T-cell (primary cell): ENCODE measurements at regions not wholly inside any gene's neighbourhood (a gene's known extent, or its start where the extent isn't known, plus 50 kb on each side); places are given as distances from the start of the nearest gene placed in this dataset.

ENCODE experiments used
- ATAC-seq, 4 experiments: fragments of 200-7000 bp in 3 of 4; fragments of 150-1000 bp in 1 of 4; cut with Tn5 transposase; replicated peaks in 1 of 4; 1 replicate in 3 of 4; 2 replicates in 1 of 4; pipeline ENCODE4 v1.10.0; 2021; ENCODE audit warnings: moderate library complexity in 3 of 4, mild to moderate bottlenecking in 2 of 4, moderate number of reproducible peaks in 1 of 4
- CTCF ChIA-PET, 2 donors: fragments of 300-600 bp; sonication (Branson Sonifier 250); formaldehyde crosslinking; loops; one replicate each; lab custom pipeline; 2022; ENCODE audit warnings: antibody characterized with exemption in 2 of 2; lab: Charles Lee
- POLR2A ChIA-PET, 2 donors: fragments of 300-600 bp; sonication (Branson Sonifier 250); formaldehyde crosslinking; loops; one replicate each; lab custom pipeline; 2022; ENCODE audit warnings: antibody characterized with exemption in 2 of 2; lab: Charles Lee
- DNase-seq, 35 experiments: peaks; one replicate each; pipeline versions ENCODE4 v3.0.0 to v3.0.0-alpha.2; 2013 to 2023
- H3K27ac ChIP-seq: one replicate; pipeline ENCODE4 v1.5.1; 2013; ENCODE audit warnings: low read length
- H3K27me3 ChIP-seq, 2 experiments: replicated peaks in 1 of 2; 1 replicate in 1 of 2; 2 replicates in 1 of 2; pipeline versions ENCODE4 v1.6.1 to v1.7.0; 2013; ENCODE audit warnings: low read length in 1 of 2, mixed read lengths in 1 of 2; ENCODE audit not compliant: control insufficient read depth in 2 of 2, insufficient read depth in 2 of 2; ENCODE audit errors: extremely low read depth in 1 of 2
- H3K36me3 ChIP-seq, 2 donors: 1 replicate in 1 of 2; 2 replicates in 1 of 2; pipeline versions ENCODE4 v1.6.1 to v1.7.0; 2013; ENCODE audit warnings: low read length in 1 of 2; ENCODE audit not compliant: control insufficient read depth in 2 of 2, insufficient read depth in 1 of 2; ENCODE audit errors: extremely low read depth in 1 of 2
- H3K4me1 ChIP-seq, 2 experiments: 1 replicate in 1 of 2; 2 replicates in 1 of 2; pipeline versions ENCODE4 v1.6.1 to v1.7.0; 2013; ENCODE audit warnings: low read length in 2 of 2, mixed read lengths in 1 of 2; ENCODE audit not compliant: insufficient read depth in 2 of 2, control insufficient read depth in 1 of 2; ENCODE audit errors: extremely low read depth in 1 of 2
- H3K4me3 ChIP-seq, 2 donors: 1 replicate in 1 of 2; 2 replicates in 1 of 2; pipeline versions ENCODE4 v1.5.1 to v1.7.0; 2013; ENCODE audit warnings: mild to moderate bottlenecking in 2 of 2, low read length in 1 of 2, moderate library complexity in 1 of 2; ENCODE audit not compliant: control insufficient read depth in 1 of 2; ENCODE audit errors: extremely low read depth in 1 of 2
- H3K9me3 ChIP-seq: 2 replicates; pipeline ENCODE4 v1.7.0; 2013
- H3K27ac Mint-ChIP-seq, 2 donors: one replicate each; pipeline ENCODE4 v1.8.0; 2020 to 2021; ENCODE audit warnings: mild to moderate bottlenecking in 2 of 2, mixed read lengths in 2 of 2
- H3K27me3 Mint-ChIP-seq, 2 donors: one replicate each; pipeline ENCODE4 v1.8.0; 2021 to 2022; ENCODE audit warnings: mixed read lengths in 2 of 2
- H3K36me3 Mint-ChIP-seq: one replicate; pipeline ENCODE4 v1.8.0; 2021; ENCODE audit warnings: mixed read lengths
- H3K4me1 Mint-ChIP-seq, 3 donors: one replicate each; pipeline ENCODE4 v1.8.0; 2020 to 2022; ENCODE audit warnings: mixed read lengths in 3 of 3, mild to moderate bottlenecking in 1 of 3
- H3K4me3 Mint-ChIP-seq, 3 donors: one replicate each; pipeline ENCODE4 v1.8.0; 2020 to 2022; ENCODE audit warnings: mild to moderate bottlenecking in 3 of 3, mixed read lengths in 3 of 3, moderate library complexity in 3 of 3
- H3K9me3 Mint-ChIP-seq, 3 donors: one replicate each; pipeline ENCODE4 v1.8.0; 2020 to 2022; ENCODE audit warnings: mixed read lengths in 3 of 3
- WGBS: methylation state at CpG from one replicate; pipeline ENCODE4 v1.1.5; 2013; ENCODE audit warnings: missing lambda C conversion rate; ENCODE audit not compliant: insufficient coverage; 5-methylcytosine and 5-hydroxymethylcytosine counted together

DNA sequence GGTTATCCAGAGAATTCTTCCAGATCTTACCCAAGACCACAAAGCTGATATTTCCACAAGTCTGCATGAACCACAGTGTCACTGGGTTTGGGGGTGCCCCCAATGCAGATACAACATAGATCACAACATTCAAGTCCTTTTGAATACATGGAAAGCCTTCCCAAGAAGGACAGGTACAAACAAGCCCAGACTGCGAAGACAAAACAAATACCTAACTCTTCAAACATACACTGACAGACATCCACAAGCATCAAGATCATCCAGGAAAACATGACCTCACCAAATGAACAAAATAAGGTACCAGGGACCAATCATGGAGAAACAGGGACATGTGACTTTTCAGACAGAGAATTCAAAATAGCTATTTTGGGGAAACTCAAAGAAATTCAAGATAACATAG is 93.1 kb downstream of the MDH1 start:
- POLR2A ChIA-PET: no interaction called here
- H3K27ac ChIP-seq: no peak overlapping the region
- H3K9me3 Mint-ChIP-seq: no peaks in the 10 kb centered on the region
- peaks cover 0 to 9% of the 10 kb centered on the region in 2 donors for H3K27me3 Mint-ChIP-seq
- H3K4me3 ChIP-seq: no peak overlapping the region
- no peak overlapping the region for H3K27ac Mint-ChIP-seq
- no peaks in the 10 kb centered on the region for H3K9me3 ChIP-seq
- no peak overlapping the region for H3K4me3 Mint-ChIP-seq
- WGBS: no CpG with 5 or more reads among the region's 1 CpG
- no peaks in the 10 kb centered on the region for H3K36me3 ChIP-seq
- no peaks in the 10 kb centered on the region for H3K36me3 Mint-ChIP-seq
- peaks cover 0 to 3% of the 10 kb centered on the region in 2 experiments for H3K27me3 ChIP-seq
- CTCF ChIA-PET: no interaction called here
- DNase-seq (no peak), ATAC-seq (no peak)
- H3K4me1 ChIP-seq: no peaks in the 10 kb centered on the region
- peaks cover 7 to 12% (median 9%) of the 10 kb centered on the region in 3 donors for H3K4me1 Mint-ChIP-seq

DNA sequence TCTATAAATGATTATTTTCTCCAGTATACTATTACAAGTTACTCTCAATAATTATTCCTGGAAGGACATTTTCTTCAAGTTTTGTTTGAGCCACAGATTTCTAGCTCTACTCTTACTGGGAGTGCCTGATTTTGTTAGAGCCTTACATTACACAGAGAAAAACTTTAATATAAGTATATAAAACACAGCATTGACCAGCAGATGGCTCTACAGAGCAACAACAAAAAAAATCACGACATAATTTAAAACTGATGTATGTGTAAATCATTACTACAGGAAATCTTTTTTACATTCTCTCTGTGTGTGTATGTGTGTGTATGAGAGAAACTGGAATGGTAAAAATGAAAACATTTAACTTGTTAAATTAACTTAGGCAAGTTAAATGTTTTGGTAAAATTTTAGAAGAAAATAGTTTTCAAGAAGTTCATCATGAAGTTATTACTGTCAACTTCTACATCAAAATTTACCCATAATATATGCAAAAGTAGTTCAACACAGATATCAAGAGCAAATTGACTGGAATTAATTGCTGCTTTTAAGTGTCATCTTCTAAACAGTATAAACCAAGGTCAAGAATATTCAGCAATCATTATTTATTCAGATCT is 103.3 kb downstream of the MDH1 start:
- peak in 3 of 4 experiments; percentile 49 to 63 (median 58) for ATAC-seq
- no peaks in the 10 kb centered on the region for H3K36me3 Mint-ChIP-seq
- no CpG with 5 or more reads among the region's 1 CpG for WGBS
- DNase-seq: peak in 10 of 35 experiments; percentile 4 to 68 (median 14)
- no peak overlapping the region for H3K27ac Mint-ChIP-seq
- H3K4me1 Mint-ChIP-seq: peaks cover 0 to 2% (median 0%) of the 10 kb centered on the region in 3 donors
- no peak overlapping the region for H3K27ac ChIP-seq
- no peaks in the 10 kb centered on the region for H3K9me3 ChIP-seq
- no peaks in the 10 kb centered on the region for H3K27me3 Mint-ChIP-seq
- POLR2A ChIA-PET: no interaction called here
- H3K36me3 ChIP-seq: no peaks in the 10 kb centered on the region
- H3K4me3 Mint-ChIP-seq: no peak overlapping the region
- no peaks in the 10 kb centered on the region for H3K9me3 Mint-ChIP-seq
- CTCF ChIA-PET: interaction anchor here (0.6 to 5.8 kb wide), 7 partner anchors 164 to 198 kb away, joined by 3 to 67 read pairs (median 3); no protein-coding TSS in a partner anchor
- H3K27me3 ChIP-seq: no peaks in the 10 kb centered on the region
- H3K4me3 ChIP-seq: no peak overlapping the region
- peaks cover 0 to 2% of the 10 kb centered on the region in 2 experiments for H3K4me1 ChIP-seq

DNA sequence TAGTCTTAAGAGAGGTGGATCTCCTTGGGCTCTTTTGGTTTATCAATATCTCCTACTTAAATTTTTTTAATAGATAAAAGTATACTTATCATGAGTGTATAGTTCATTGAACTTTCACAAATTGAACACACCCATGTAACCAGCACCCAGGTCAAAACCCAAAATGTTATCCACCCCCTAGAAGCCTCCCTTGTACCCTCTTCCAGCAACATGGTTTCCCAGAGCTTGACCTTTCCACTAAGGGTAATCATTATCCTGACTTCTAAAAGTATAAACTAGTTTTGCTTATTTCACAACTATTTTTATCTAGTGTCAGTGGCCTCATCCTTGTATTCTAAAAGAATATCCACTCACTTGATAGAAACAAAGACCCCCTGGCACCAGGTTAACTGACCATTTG is 106.8 kb downstream of the MDH1 start:
- Mint-ChIP-seq H3K36me3 (no peaks in the 10 kb centered on the region), H3K4me1 (peaks cover 0 to 5% (median 0%) of the 10 kb centered on the region in 3 donors), H3K4me3 (no peak overlapping the region), H3K27me3 (no peaks in the 10 kb centered on the region), H3K27ac (no peak overlapping the region), H3K9me3 (no peaks in the 10 kb centered on the region)
- ATAC-seq (no peak), DNase-seq (no peak)
- POLR2A ChIA-PET: no interaction called here
- Histone ChIP-seq H3K4me3 (no peak overlapping the region), H3K9me3 (no peaks in the 10 kb centered on the region), H3K36me3 (no peaks in the 10 kb centered on the region), H3K27ac (no peak overlapping the region), H3K27me3 (no peaks in the 10 kb centered on the region), H3K4me1 (peaks cover 0 to 2% of the 10 kb centered on the region in 2 experiments)
- CTCF ChIA-PET: interaction anchor here in 1 of 2 donors (1.0 kb wide), 1 partner anchor 165 kb away, joined by 4 read pairs; no protein-coding TSS in a partner anchor

DNA sequence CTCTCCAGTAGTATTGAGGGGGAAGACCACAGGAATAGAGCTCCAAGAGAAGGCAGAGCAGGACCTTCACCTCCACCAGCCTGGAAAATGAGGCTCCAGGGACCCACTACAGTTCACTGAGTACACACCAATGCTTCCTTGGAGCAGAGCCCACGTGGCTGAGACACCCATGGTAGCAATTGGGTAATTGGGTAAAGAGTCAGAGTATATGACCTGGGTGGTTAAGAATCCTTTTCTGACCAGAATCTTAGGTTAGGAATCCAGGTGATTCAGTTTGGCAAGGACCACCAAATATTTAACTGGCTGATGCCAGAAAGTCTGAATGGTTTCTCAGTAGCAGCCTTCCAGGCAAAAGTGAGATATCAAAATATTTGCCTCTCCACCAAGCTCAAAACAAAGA is 107.7 kb downstream of the MDH1 start:
- 60% methylated on average over 1 of the region's 1 CpG for WGBS
- Histone ChIP-seq H3K4me3 (no peak overlapping the region), H3K4me1 (peaks cover 0 to 2% of the 10 kb centered on the region in 2 experiments), H3K9me3 (no peaks in the 10 kb centered on the region), H3K27ac (no peak overlapping the region), H3K36me3 (no peaks in the 10 kb centered on the region), H3K27me3 (no peaks in the 10 kb centered on the region)
- Mint-ChIP-seq H3K9me3 (no peaks in the 10 kb centered on the region), H3K27me3 (no peaks in the 10 kb centered on the region), H3K27ac (no peak overlapping the region), H3K4me3 (no peak overlapping the region), H3K36me3 (no peaks in the 10 kb centered on the region), H3K4me1 (peaks cover 0 to 5% (median 0%) of the 10 kb centered on the region in 3 donors)
- ATAC-seq (no peak), DNase-seq (no peak)
- ChIA-PET POLR2A (no interaction called here), CTCF (interaction anchor here in 1 of 2 donors (1.0 to 1.2 kb wide), 2 partner anchors 160 to 165 kb away, joined by 3 to 4 read pairs; no protein-coding TSS in a partner anchor)

DNA sequence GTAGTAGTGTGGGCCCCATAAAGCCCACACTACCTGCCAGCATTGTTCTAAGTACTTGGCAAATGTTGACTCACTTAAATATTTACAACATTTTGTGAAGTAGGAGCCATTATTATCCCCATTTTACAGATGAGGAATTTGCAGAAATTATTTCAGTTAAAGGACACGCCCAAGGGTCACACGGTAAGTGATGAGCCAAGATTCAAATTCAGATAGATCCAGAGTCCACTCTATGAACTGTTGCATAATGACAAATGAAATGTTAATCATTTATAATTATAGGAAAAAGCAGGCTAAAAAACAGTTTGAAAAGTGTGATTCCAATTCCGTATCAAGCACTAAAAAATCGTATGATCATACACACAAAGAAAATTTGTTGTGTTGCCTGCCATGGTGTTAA is 108.4 kb downstream of the MDH1 start:
- Histone ChIP-seq H3K9me3 (no peaks in the 10 kb centered on the region), H3K36me3 (no peaks in the 10 kb centered on the region), H3K4me1 (peaks cover 0 to under 1% of the 10 kb centered on the region in 2 experiments), H3K27me3 (no peaks in the 10 kb centered on the region), H3K4me3 (no peak overlapping the region), H3K27ac (no peak overlapping the region)
- H3K27ac Mint-ChIP-seq: no peak overlapping the region
- H3K4me3 Mint-ChIP-seq: no peak overlapping the region
- DNase-seq (no peak), ATAC-seq (no peak)
- WGBS: no CpG with 5 or more reads among the region's 4 CpGs
- H3K4me1 Mint-ChIP-seq: peaks cover 0 to 3% (median 0%) of the 10 kb centered on the region in 3 donors
- no peaks in the 10 kb centered on the region for H3K27me3 Mint-ChIP-seq
- no peaks in the 10 kb centered on the region for H3K9me3 Mint-ChIP-seq
- no peaks in the 10 kb centered on the region for H3K36me3 Mint-ChIP-seq
- ChIA-PET CTCF (interaction anchor here in 1 of 2 donors (1.0 to 1.2 kb wide), 2 partner anchors 159 to 164 kb away, joined by 3 to 4 read pairs; no protein-coding TSS in a partner anchor), POLR2A (no interaction called here)

DNA sequence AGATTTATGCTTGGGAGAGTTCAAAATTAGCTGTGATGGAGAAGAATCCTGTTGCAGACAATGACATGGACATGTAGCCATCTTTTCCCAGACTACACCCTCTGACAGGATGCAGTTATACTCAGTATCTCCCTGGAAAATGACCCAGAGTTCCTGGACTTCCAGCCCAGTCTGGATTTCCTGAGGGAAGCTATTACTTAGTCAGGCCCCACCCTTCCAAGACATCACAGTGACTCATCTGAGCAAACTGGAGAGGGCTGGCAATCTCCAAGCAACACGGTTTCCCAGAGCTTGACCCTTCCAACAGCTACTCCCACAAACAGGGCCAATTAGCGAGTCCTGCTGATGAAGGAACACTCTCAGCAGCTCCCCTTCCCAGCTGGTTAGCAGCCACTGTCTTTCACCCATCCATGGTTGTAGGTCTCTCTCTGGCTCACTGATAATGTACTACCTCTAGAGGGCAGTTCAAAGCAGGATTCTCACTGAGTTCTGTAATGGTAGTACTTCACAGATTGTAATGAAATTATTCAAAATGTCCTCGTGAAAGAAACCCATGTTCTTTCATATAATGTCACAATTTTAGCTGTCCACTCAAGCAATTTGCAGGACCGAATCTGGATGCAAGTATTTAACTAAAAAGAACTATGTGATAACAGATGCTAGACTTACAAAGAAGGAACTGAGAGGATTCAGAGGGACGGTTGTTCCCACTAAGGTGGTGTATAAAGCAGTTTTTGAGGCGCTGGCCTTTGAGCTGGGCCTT is 110.2 kb downstream of the MDH1 start:
- H3K27ac ChIP-seq: no peak overlapping the region
- WGBS: 93% methylated on average over 4 of the region's 6 CpGs
- peak; percentile 67 to 89 (median 75) for ATAC-seq

More for the DNA sequence above, 110.2 kb downstream of the MDH1 start:
- CTCF ChIA-PET: interaction anchor here (0.6 to 2.6 kb wide), 12 partner anchors 157 to 187 kb away, joined by 3 to 47 read pairs (median 4); no protein-coding TSS in a partner anchor
- no peaks in the 10 kb centered on the region for H3K27me3 Mint-ChIP-seq
- no peak overlapping the region for H3K27ac Mint-ChIP-seq
- no peaks in the 10 kb centered on the region for H3K36me3 Mint-ChIP-seq
- Histone ChIP-seq H3K27me3 (no peaks in the 10 kb centered on the region), H3K9me3 (no peaks in the 10 kb centered on the region), H3K4me3 (no peak overlapping the region), H3K36me3 (no peaks in the 10 kb centered on the region), H3K4me1 (no peaks in the 10 kb centered on the region)
- POLR2A ChIA-PET: interaction anchor here (0.7 to 0.9 kb wide), 2 partner anchors 142 to 247 kb away, joined by 3 read pairs; partner anchors contain the start of gene UGP2 (in 1 of the 2)
- H3K4me3 Mint-ChIP-seq: no peak overlapping the region
- no peaks in the 10 kb centered on the region for H3K9me3 Mint-ChIP-seq
- H3K4me1 Mint-ChIP-seq: peaks cover 0 to 3% (median 0%) of the 10 kb centered on the region in 3 donors
- DNase-seq: peak in 3 of 35 experiments; percentile 4 to 49 (median 5)
